HL-60/S4 treated with retinoic acid at 250 ng/mL for 4 days and 3 days (cell line): ENCODE measurements at regions not wholly inside any gene's neighbourhood (a gene's known extent, or its start where the extent isn't known, plus 50 kb on each side); places are given as distances from the start of the nearest gene placed in this dataset.
"Not testable (repeated sequence)": the region's sequence is repeated elsewhere in the genome, so short reads cannot be mapped to it uniquely, and the experiment has no call there.

Source experiments
- in situ Hi-C: fragments of 300-500 bp; cut with MboI; formaldehyde crosslinking; loops from 2 replicates; pipeline ENCODE4 v1.7.0; 2022; ENCODE audit warnings: low sequenced_read_pairs

DNA sequence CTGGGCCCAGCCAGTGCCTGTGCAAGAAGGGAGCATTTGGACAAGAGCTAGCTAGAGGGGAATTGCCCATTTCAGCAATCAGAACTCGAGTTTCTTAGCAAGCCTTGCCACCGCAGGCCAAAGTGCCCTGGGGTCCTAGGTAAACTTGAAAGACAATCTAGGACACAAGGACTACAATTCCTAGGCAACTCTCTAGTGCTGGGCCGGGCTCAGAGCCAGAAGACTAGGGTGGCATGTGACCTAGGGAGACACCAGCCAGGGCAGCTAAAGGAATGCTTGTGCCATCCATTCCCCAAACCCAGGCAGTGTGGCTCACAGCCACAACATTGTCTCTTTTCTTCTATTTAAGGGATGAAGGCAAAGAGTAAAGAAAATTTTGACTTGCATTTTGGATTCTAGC, 205.0 kb downstream of the BMP4 start:
- in situ Hi-C loops, result no loop called here

DNA sequence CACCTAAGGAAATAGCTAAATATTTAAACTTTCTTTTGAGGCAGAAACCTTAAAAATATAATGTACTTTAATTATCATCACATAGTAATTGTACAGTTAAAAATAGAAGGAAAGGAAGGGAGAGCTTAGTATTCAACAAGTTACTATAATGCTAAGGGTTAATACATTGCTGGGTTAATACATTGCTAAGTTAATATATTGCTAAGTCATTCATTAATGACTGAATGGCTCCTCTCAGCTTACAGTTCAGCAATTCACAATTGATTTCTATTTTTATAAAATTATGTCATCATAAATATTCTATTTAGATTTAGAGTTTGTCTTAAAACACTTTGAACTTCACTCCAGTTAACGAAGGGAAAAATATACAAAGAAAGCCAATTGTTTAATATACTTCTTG, 207.9 kb downstream of the BMP4 start:
- in situ Hi-C loops, result no loop called here

DNA sequence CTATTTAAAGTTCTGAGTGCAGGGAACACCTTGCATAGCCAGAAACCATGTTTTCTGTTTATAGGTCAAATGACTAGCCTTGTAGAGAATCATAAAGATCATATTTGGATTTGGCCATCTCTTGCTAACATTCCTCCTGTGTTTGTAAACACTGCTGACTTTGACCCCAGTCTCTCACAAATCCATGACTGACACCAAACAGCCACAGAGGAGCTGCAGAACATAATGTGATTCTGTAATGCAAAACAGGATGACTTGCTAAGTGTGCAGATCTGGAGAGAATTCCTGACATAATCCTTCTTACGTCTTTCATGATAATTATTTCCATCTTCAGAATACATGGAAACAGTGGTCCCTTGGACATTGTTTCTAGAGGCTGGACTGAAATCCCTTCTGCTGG, 211.8 kb downstream of the BMP4 start:
- in situ Hi-C loops, result no loop called here

DNA sequence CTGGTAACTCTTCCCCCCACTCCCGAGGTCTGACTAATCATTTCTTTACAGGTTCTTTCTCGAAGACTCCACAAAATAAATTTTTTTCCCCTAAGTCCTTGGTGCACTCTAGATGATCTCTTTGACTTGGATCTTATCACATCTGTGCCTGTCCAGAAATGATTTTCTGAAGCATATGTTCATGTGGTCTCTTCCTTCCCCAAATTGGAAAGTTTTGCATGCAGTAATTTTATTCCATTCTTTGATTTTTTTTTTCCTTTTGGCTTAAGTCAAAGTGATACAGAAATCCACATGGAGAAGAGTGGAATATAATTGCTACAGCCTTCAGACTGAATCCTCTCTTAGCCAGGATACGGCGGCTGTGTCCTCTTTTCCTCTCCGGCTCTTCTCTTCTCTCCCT, 213.3 kb downstream of the BMP4 start:
- in situ Hi-C loops, result no loop called here

DNA sequence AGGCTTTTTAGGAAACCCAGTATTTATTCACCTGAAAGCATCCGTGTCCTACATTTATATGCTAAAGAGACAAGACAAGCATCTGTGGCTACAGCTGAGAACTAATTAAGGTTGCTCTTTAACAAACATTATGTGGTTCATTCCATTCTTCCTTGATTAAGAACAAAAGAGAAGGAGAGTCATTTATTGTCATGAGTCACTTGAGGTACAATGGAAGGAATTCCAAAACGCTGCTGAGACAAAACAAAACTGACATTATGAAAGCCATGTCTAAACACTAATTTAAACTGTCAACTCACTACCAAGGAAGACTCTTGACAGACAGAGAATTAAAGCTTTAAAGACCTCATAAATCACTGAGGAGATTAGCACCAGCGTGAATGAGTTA, 214.4 kb downstream of the BMP4 start:
- in situ Hi-C loops, result no loop called here

DNA sequence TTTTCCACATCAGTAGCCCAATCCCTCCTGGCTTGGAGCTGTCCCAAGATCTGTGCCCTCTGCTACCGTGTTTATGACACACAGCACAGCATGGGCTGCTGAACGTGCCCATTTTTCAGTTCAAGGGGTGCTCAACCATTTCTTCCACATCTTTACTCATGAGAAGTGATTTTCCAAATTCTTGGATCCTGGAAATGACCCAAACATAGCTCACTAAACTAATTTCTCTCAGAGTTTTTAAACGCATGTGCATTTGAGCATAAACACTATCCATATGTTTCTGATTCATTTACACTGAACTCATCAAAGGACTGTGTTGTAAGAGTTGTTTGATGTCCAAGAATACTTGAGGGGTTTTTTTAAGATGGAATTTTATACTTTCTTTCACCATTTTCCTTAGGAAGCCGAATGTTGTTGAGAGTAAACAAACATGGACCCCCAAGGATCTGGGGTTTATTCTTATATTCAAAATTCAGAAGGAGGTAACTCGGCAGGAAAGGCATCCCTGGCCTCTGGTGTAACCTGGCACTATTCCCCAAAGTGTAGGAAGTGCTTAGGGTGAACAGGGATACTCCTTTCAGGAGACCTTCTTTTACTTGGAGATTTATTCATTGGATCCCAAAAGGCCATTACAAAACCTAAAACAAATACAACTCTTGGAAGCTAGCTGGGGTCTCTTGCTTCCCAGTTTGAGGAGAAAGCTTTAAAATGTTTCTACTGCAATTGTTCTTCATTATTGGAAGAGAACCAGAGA, 215.0 kb downstream of the BMP4 start:
- in situ Hi-C loops, result no loop called here

DNA sequence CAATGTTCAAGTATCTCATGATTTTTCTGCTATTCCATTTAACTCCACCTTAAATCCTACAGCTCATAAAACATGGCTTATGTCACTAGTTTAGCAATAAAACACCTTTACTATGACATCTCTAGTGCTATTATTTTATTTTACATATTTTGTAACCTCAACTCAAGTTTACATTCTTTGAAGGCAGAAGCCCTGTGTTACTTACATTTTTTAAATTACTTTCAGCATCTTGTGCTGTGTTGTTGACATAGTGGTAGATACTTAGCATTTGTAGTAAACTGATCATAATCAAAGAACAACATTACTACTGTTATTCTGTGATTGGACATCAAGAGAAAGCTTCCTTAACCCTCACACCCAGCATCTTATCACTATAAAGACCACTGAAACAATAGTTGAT, 216.1 kb downstream of the BMP4 start:
- in situ Hi-C loops, result no loop called here

DNA sequence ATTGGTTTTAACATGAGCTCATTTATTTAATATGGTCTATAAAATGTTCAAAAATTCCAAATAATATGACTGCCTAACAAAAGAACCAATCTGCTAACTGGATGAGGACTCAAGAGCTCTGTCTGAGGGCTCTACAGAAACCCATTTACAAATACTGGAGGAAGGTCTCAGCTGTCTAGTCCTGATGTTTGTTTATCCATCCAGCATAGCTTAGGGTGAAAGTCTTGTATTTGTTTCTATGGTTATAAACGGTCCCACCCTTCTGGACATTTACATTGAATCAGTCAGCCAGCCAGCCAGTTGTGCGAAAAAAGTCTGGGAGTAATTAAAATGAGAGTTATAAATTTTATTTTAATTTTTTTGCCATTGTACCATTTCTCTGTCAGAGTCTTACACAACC, 220.7 kb downstream of the BMP4 start:
- in situ Hi-C loops, result no loop called here

DNA sequence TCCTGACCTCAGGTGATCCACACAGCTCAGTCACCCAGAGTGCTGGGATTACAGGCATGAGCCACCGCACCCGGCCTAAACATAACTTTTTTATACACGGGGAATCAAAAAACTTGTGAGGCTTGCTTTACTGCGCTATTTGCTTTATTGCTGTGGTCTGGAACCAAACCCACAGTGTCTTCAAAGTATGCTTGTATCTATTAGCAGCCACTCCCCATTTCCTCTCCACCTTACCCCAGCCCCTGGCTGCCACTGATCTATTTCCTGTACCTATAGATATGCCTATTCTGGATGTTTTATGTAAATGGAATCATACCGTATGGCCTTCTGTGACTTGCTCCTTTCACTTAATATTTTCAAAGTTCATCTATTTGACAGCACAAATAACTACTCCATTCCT, 233.4 kb downstream of the BMP4 start:
- in situ Hi-C loops, result no loop called here

DNA sequence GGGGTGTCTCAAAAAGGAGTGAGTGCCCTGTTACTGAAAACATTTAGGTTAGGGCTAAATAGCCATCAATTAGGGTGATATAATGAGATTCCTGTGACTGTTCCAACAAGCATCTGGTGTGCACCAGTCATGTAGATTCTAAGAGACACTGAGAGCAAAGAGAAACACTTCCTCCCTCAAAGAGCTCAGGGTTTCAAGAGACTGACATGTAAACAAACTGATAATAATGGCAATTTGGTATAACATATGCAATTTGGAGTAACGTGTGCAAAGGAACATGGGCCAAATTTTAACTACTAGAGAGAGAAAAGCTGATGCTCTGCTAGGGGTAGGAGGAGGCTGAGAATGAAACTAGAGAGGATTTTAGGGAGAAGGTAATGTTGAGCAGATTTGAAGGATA, 237.1 kb downstream of the BMP4 start:
- in situ Hi-C loops, result no loop called here

DNA sequence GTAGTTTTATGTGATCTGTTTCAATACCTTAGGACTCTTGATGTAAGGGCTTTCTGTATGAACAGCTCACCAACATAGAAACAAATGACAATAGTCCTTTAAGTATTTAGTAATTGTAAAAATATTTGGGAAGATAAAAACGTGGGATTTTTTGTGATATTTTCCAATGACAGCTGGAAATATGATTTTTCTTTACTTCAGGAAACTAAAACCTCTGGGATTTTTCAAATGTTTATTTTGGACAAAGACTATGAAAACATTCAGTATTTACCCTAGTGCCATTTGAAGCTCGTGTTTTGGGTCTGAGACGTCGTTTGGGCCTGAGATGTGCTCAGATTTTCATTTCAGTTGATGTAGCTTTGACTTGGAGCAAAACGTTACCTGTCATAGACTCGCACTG, 240.0 kb downstream of the BMP4 start:
- in situ Hi-C loops, result no loop called here

DNA sequence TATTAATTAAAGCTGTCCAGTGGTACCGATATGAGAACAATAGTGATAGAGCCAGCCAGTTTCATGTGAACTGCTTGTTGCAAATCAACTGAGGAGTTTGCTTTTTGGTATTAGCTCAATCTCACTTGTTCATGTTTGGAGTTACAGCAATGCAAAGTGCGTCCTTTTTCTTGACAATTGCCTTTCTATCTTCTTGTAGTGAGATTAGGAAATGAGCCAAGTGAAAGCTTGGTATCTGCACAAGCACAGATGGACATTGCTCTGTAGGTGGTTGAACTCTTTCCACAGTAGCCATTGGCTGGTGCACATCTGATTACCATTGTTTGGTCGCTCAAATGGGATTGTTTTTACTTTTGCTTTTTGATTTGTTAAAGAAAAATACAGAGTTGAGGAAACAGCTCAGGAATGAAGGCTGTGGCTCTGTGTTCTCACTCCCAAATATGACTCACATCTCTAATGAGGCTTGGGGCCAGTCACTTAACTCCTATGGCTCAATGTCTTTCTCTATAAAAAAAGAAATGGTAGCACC, 241.4 kb downstream of the BMP4 start:
- in situ Hi-C loops, result no loop called here

DNA sequence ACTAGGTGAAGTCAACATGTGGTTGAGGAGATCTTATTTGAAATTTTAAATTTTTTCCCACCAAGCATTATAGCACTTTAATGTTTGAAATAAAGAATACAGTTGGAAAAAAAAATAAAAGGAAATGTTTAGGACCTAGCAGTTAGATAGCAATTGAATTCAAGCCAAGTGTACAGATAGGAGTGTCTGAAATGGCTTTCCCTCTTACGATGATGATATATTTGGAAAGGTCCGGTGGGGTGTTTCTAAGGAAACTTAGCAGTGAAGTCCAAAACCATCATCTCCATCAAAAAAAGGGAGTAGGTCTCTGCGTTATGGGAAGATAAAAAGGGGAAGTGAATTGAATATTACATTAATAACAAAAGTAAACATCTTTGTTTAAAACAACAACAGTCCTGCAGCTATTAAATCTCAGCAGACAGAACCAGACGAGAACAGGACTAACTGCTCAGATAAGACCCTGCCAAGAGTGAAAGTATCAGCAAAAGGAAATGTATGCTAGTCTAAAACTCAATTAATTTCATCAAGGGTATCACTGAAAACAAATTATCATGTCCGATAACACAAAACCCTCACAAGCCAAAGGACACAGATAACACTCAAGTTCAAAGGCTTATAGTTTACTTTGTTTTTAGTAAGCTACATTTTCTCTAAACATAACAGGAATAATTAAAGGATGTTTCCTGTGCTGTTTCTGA, 242.0 kb downstream of the BMP4 start:
- in situ Hi-C loops, result no loop called here

DNA sequence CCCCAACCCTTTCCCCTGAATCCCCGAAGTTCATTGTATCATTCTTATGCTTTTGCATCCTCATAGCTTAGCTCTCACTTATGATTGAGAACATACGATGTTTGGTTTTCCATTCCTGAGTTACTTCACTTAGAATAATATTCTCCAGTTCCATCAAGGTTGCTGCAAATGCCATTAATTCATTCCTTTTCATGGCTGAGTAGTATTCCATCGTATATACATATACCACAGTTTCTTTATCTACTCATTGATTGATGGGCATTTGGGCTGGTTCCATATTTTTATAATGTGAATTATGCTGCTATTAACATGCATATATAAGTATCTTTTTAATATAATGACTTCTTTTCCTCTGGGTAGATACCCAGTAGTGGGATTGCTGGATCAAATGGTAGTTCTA, 243.7 kb downstream of the BMP4 start:
- in situ Hi-C loops, result not testable (repeated sequence)

DNA sequence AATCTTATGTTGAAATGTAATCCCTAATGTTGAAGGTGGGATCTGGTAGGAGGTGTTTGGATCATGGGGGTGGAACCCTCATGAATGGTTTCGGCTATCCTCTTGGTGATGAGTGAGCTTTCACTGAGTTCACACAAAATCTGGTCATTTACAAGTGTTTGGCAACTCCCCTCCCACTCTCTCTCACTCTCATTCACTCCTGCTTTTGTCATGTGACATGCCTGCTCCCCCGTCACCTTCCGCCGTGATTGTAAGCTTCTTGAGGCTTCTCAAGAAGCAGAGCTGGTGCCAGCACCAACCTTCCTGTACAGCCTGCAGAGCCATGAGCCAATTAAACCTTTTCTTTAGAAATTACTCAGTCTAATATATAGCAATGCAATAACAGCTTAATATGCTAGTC, 245.4 kb downstream of the BMP4 start:
- in situ Hi-C loops, result no loop called here

DNA sequence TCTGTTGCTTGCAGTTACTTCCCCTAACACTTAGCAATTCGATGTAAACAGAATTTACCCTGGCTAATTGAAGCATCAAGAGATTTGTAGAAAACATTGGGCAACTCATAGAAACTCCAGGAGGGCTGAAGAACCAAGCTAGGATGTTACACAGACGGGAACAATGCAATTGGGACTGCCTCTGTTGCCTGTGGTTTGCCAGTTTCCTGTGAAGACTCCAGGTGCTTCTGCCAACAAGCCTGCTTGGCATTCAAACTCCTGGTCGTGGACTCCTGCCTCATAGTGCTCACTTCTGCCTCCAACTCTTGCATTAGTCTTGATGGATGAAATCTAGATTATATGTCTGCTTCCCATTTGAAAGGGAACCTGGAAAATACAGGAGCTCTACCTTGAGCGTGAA, 246.0 kb downstream of the BMP4 start:
- in situ Hi-C loops, result no loop called here

DNA sequence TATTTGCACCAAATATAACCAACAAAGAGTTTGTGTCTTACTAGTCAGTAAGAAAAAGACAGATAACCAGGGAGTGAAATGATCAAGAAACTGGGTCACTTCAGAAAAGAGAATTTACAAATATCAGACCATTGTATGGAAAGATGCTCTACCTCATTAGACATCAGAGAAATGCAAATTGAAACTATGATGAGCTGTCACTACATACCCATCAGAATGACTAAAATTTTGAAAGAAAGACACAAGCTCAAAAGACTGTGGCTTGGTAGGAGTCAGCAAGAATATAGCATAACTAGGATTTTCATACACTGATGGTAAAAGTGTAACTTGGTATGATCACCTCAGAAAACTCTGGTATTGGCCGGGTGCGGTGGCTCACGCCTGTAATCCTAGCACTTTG, 247.2 kb downstream of the BMP4 start:
- in situ Hi-C loops, result no loop called here

DNA sequence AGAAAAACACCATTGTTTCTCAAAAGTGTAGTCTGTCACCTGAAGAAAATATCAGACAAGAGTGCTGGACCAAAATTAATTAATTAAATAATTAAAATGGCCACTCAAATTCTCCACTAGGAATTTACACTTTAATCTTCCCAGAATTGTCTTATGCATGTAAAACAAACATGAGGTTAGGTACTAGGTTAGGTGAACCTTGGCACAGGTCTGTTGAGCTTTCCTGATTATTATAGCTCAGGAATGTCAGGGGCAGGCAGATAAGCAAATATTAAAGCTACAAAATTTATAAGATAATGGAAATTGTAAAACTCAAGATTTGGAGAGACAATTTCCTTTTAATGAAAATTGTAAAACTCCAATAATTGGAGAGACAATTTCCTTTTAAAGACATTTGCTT, 253.2 kb downstream of the BMP4 start:
- in situ Hi-C loops, result no loop called here

DNA sequence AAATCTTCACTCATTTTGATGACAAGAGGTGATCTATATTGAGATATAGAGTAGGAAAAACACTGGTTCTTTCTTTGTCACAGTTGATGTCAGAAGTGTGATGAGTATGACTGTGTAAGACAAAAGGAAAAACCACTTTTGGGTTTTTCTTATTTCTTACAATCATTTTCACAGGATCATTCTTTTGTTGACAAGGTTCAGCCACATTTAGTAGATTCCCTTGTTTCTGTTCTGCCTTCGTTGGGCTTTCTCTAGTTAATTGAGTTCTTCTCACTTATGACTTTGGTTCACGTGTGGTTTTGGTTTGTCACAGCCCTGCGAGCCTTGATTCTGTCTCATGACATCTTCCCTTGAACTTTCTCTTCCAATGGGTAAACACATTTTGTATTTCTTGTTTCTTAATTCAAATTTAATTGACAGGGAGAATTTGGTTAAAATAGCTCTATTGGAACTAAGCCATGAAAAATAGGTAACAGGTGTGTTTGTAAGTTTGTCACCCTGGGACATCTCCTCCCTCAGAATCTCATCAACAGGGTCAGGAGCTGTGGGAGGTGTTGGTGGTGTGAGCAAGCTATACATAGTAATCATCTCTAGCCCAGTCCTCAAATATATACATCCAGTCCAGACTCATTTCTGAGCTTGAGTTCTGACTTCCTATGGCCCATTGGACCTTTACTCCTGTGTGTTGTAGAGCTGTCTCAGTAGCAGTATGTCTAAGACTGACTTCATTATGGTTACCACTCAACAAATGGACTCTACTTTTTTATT, 255.3 kb downstream of the BMP4 start:
- in situ Hi-C loops, result no loop called here

DNA sequence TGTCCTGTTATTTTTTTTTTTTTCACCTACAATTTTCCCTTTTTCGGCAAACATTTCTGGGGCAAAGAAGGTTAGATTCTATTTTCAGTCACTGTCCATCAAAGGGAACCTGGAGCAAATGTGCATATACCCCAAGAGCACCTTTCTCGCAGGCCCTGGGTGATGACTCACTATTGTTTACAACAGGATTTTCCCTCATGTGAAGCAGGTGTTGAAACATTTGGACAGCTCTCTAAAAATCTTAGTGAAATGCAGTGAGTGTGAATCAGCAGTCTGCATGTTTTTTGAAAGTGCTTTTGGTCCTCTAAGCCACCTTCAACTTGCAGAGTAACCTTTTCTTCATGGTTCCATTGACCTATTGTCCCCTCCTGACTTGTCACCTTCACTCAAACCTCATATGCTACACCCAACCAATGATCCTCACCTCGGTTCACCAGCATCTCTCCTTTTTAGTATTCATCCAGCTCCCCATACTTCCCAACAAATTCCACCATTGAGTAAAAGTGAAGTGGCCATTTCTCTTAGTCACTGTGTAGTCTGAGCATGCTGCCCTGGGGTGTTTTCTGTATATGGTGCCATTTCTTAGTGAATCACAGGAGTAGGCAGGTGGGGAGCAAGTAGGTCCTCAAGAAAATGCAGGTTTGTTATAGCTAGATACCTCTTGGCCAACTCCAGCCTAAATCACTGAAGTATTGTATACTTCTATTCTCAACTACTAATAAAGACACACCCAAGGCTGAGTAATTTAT, 260.2 kb downstream of the BMP4 start:
- in situ Hi-C loops, result no loop called here

DNA sequence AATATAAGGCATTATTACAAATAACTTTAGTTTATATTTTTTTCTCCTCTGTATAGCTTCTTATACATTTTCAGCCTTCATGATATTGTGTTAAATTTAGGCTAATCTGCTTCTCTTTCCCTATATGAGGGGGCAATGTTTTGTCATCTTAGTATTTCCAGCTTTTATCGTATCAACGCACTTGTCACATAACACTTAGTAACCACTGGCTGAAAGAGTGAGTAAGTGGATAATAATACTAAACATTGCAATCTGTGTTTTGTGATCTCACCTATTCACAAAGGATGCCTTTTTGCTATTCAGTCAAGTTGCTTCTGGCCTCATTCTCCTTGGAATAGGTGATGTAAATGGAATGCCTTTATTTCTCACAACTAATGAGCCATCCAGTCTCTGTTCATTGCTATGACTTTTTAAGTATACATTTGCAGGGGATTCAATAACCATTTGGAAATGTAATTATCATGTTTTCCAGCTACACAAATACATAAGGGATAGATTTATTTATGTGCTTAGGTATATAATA, 260.9 kb downstream of the BMP4 start:
- in situ Hi-C loops, result no loop called here
